ENCODE measurements at regions not wholly inside any gene's neighbourhood (a gene's known extent, or its start where the extent isn't known, plus 50 kb on each side); places are given as distances from the start of the nearest gene placed in this dataset.

DNA sequence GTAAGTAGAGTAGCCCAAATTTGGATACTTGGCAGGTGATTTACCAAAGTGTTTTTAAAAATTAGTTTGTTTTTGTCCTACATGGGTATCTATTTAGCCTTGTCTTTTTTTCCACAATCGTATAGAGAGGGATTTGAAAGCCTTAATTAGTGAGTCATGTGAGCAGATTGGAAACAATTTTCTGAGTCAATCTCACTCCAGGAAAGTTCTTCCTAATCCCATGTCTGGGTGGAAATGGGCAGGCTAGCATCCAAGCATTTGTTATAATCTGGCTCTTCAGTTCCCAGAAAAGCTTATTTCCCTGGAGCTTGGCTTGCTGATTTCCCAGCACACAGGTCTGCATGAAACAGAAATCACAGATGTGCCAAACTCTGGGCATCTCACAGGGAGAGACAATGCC lies 426.9 kb upstream of the BOD1L1 start:
- TF ChIP-seq CTCF (IDR thresholded peaks at IDR 0.05): no peak
- Mint-ChIP-seq H3K4me1 (ENCODE audit: low read depth) (no peaks in the 10 kb centered on the region), H3K9me3 (ENCODE audit: low read depth) (no peaks in the 10 kb centered on the region), H3K27me3 (ENCODE audit: low read depth) (no peaks in the 10 kb centered on the region), H3K27ac (ENCODE audit: unreplicated experiment) (no peak overlapping the region), H3K36me3 (ENCODE audit: low read depth) (no peaks in the 10 kb centered on the region), H3K4me3 (ENCODE audit: unreplicated experiment) (no peak overlapping the region)
- no peak for DNase-seq (ENCODE audit: low spot score)

DNA sequence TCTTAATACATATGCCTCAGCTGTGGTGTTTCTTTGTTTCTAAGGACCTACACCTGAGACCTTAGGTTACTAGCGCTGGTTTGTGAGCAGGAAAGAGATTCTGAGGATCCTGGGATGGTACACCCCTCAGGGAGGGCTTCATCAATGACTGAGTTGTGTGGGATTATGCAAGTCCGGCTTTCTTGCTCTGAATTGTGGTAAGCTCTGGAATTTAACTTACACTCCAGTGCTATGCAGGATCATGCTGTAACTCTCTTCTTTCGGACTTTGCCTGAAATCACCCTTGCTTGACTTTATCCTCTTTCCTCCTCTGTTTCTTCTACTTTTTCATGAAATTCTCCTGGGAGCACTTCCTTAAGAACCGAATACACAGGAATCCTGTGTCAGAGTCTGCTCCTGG lies 431.5 kb upstream of the BOD1L1 start:
- TF ChIP-seq CTCF (IDR thresholded peaks at IDR 0.05): no peak
- H3K4me1 Mint-ChIP-seq (ENCODE audit: low read depth): no peaks in the 10 kb centered on the region
- peaks cover 2% of the 10 kb centered on the region for H3K36me3 Mint-ChIP-seq (ENCODE audit: low read depth)
- H3K4me3 Mint-ChIP-seq (ENCODE audit: unreplicated experiment): no peak overlapping the region
- H3K27me3 Mint-ChIP-seq (ENCODE audit: low read depth): peaks cover 2% of the 10 kb centered on the region
- H3K9me3 Mint-ChIP-seq (ENCODE audit: low read depth): peaks cover 5% of the 10 kb centered on the region
- DNase-seq (ENCODE audit: low spot score): no peak
- H3K27ac Mint-ChIP-seq (ENCODE audit: unreplicated experiment): no peak overlapping the region

- peaks cover 5% of the 10 kb centered on the region for H3K4me1 Mint-ChIP-seq (ENCODE audit: low read depth)
- H3K27me3 Mint-ChIP-seq (ENCODE audit: low read depth): peaks cover 13% of the 10 kb centered on the region
- H3K9me3 Mint-ChIP-seq (ENCODE audit: low read depth): peaks cover 5% of the 10 kb centered on the region
- TF ChIP-seq CTCF (IDR thresholded peaks at IDR 0.05): no peak
- DNase-seq (ENCODE audit: low spot score): no peak
- H3K36me3 Mint-ChIP-seq (ENCODE audit: low read depth): peaks cover 2% of the 10 kb centered on the region
- H3K27ac Mint-ChIP-seq (ENCODE audit: unreplicated experiment): no peak overlapping the region
- H3K4me3 Mint-ChIP-seq (ENCODE audit: unreplicated experiment): no peak overlapping the region
Measured at GRCh38 chr4:14064984-14065383, 437.5 kb upstream of the BOD1L1 start.

DNA sequence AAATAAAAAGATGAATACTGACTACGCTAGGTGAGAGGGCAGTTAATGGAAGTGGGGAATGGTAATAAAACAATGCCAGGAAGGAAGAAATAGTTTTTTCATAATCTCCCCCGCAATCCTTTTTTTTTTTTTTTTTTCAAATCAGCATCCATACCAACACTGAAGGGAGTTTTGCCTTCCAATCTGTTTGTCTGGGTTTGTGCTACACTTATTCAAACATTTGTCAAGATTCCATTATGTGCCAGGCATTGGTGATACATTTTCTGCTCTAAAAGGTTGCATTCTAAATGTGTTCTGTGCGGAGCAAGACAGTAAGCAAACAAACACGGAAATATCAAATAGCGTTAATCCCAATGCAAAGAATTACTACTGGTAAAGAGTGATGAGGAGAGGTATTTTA lies 437.9 kb upstream of the BOD1L1 start:
- Mint-ChIP-seq H3K4me3 (ENCODE audit: unreplicated experiment) (no peak overlapping the region), H3K27ac (ENCODE audit: unreplicated experiment) (no peak overlapping the region), H3K36me3 (ENCODE audit: low read depth) (peaks cover 2% of the 10 kb centered on the region), H3K9me3 (ENCODE audit: low read depth) (peaks cover 5% of the 10 kb centered on the region), H3K4me1 (ENCODE audit: low read depth) (peaks cover 5% of the 10 kb centered on the region), H3K27me3 (ENCODE audit: low read depth) (peaks cover 15% of the 10 kb centered on the region)
- no peak for TF ChIP-seq CTCF (IDR thresholded peaks at IDR 0.05)
- no peak for DNase-seq (ENCODE audit: low spot score)

GRCh38 chr4:14066979-14067378 lies 439.5 kb upstream of the BOD1L1 start:
- Mint-ChIP-seq H3K9me3 (ENCODE audit: low read depth) (peaks cover 5% of the 10 kb centered on the region), H3K4me1 (ENCODE audit: low read depth) (peaks cover 5% of the 10 kb centered on the region), H3K4me3 (ENCODE audit: unreplicated experiment) (no peak overlapping the region), H3K27ac (ENCODE audit: unreplicated experiment) (no peak overlapping the region), H3K36me3 (ENCODE audit: low read depth) (no peaks in the 10 kb centered on the region), H3K27me3 (ENCODE audit: low read depth) (peaks cover 12% of the 10 kb centered on the region)
- TF ChIP-seq CTCF (IDR thresholded peaks at IDR 0.05): no peak
- DNase-seq (ENCODE audit: low spot score): no peak

Data from chondrocyte (in vitro differentiated cells).